RWPE1 (cell line): ENCODE measurements at regions not wholly inside any gene's neighbourhood (a gene's known extent, or its start where the extent isn't known, plus 50 kb on each side); places are given as distances from the start of the nearest gene placed in this dataset.

Experiments used
- CTCF ChIA-PET: fragments of 350-600 bp; sonication (Branson Sonifier 250); formaldehyde crosslinking; extraction: SDS; loops from one replicate; lab custom pipeline; 2021; lab: Yijun Ruan, JAX
- POLR2A ChIA-PET: fragments of 400-600 bp; formaldehyde crosslinking; extraction: SDS; loops from one replicate; lab custom pipeline; 2020; ENCODE audit warnings: antibody characterized with exemption; ENCODE audit not compliant: low non-redundant PET; lab: Yijun Ruan, JAX
- DNase-seq: peaks from one replicate; pipeline ENCODE4 v3.0.0; 2012; ENCODE audit warnings: low spot score
- H3K27ac ChIP-seq: fragments of 450-650 bp; 2 replicates; pipeline ENCODE4 v1.5.1; 2017
- TF ChIP-seq, protein P1 (sequence below): fragments of 450-650 bp; conservative IDR thresholded peaks from 2 replicates; pipeline ENCODE4 v1.5.1; 2017; ENCODE audit warnings: low read depth, mild to moderate bottlenecking

DNA sequence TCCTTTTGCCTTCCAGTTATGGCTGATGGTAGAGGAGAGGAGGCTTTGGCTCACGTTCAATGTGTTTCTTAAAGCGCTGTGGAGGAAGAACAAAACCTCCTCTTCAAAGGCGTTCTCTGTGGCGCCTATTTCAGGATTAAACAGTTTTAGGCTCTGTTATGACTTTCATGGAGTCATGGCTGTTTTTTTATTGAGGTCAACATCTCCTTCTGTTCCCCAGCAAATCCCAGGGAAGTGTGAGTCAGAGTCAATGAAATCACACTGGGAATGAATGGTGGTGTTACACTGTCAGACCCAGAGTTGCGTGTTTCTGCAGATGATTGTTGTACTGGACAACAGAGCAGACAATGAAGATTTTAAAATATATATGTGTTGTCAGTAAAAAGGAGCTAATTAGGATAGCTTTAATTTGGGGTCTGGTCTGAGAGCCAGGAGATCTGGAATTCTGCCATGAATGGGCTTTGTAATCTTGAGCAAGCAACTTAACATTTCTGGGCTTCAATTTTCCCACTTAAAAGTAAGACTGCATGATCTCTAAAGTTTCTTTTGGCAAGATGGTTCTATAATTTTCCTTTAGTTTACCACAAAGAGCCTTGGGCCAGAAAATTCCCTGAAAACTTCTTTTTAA, 240.7 kb downstream of the CSNK1G3 start:
- DNase-seq = no peak
- POLR2A ChIA-PET = no interaction called here
- CTCF ChIA-PET = no interaction called here
- TF ChIP-seq, protein P1, sequence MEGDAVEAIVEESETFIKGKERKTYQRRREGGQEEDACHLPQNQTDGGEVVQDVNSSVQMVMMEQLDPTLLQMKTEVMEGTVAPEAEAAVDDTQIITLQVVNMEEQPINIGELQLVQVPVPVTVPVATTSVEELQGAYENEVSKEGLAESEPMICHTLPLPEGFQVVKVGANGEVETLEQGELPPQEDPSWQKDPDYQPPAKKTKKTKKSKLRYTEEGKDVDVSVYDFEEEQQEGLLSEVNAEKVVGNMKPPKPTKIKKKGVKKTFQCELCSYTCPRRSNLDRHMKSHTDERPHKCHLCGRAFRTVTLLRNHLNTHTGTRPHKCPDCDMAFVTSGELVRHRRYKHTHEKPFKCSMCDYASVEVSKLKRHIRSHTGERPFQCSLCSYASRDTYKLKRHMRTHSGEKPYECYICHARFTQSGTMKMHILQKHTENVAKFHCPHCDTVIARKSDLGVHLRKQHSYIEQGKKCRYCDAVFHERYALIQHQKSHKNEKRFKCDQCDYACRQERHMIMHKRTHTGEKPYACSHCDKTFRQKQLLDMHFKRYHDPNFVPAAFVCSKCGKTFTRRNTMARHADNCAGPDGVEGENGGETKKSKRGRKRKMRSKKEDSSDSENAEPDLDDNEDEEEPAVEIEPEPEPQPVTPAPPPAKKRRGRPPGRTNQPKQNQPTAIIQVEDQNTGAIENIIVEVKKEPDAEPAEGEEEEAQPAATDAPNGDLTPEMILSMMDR = no peak
- H3K27ac ChIP-seq = no peak overlapping the region

DNA sequence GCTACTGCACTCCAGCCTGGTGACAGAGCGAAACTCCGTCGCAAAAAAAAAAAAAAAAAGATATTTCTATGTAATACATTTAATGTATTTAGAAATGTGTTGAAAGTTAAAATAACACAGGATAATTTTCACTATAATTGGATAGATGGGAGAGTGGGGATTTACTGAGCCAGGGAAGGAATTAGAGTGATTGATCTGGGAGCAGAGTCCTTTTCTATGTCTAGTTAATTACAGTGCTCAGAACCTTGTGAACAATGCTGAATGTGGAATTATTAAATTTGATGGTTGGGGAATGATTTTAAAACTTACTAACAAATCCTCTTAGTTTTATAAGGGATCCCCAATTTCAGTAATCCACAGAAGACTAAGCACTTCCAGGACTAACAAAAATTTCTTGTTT, 239.7 kb downstream of the CSNK1G3 start:
- POLR2A ChIA-PET = no interaction called here
- no peak for DNase-seq
- CTCF ChIA-PET = no interaction called here
- TF ChIP-seq, protein P1 = no peak
- no peak overlapping the region for H3K27ac ChIP-seq

DNA sequence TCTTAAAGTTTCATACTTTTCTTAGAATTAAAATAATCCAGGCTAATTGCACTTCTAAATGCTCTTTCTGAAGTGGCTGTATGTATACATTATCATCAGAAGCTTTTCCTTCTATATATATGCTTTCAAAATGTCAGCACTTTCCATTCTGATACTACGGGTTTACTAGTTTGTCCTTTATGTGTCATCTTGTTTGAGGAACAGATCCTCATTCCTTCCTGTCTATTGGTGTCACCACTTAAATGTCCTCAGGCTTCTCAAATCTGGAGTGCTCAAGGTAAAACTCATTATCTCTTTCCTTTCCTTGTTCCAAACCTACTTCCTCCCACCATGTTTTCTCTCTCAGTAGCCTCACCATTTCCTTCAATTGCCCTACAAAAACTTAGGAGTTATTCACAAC, 236.3 kb downstream of the CSNK1G3 start:
- CTCF ChIA-PET = no interaction called here
- no peak for DNase-seq
- TF ChIP-seq, protein P1 = no peak
- H3K27ac ChIP-seq = no peak overlapping the region
- POLR2A ChIA-PET = no interaction called here

DNA sequence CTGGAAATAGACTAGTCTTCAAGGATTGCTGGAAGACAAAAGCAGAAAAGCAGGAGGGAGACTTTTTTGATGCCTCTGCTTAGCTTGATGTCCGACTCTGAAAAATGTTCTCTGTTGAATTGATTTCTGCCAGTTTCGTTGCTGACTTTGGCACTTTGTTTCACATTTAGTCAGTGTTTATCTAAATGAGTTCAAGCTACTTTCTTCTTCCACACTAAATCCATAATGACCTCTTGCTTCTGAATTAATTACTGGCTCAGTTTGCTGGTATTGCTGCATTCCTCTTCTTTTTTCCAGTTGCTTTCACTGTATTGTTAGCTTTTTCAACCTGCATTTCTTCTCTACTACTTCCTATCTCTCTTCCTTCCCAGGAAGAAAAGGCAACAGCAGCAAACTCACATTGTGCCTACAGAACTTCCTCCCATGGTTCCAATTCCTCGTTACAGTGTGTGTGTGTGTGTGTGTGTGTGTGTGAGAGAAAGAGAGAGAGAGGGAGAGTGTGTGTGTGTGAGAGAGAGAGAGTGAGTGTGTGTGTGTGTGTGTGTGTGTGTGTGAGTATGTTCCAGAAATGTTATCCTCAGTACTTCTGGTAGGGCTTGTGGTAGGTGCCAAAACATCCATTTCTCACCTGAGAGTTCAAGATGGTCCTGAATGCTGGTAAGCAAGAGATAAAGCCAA, 234.8 kb downstream of the CSNK1G3 start:
- H3K27ac ChIP-seq = no peak overlapping the region
- TF ChIP-seq, protein P1 = no peak
- POLR2A ChIA-PET = no interaction called here
- CTCF ChIA-PET = no interaction called here
- no peak for DNase-seq

DNA sequence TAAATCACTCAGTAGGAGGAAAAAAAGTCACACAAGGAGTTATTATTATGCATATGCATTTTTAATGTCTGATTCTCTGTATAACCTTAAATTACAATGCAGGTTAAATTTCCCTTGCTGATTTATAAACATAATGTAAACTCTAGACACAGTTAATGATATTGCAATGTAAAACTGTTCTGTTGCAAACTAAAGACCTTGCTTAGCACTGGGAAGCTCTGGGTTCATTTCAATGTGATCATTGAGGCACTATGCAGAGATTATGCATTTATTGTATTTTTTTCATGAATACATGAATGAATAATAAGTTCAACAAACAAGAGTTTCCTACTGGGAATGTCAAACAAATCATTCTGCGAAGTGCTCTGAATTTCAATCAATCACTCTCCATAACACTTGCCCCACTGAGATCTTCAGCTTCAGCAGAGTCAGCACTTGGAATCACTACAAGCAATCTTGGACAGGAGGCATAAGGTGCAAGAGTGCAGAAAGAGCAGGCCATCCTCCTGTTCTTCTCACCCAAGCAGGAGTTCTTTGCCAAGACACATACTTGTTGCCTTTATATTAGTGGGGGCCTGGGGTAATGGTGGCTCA, 232.1 kb downstream of the CSNK1G3 start:
- CTCF ChIA-PET = no interaction called here
- H3K27ac ChIP-seq = no peak overlapping the region
- no peak for DNase-seq
- TF ChIP-seq, protein P1 = no peak
- POLR2A ChIA-PET = no interaction called here

DNA sequence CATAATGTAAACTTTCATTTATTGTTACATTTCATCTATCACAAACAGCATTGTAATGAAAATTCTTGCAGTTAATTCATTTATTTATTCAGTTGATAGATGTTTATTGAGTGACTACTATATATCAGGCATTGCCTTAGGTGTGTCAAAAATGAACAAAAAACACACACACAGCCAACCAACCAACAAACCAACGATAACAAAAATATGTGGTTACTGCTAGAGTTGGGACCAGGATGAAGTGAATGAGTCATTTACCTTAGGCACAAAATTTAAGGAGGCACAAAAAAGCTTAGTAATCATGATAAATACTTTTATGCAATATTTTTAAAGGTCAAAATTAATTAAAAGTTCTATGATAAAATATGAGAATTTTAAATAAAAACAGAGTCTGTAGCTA, 223.4 kb downstream of the CSNK1G3 start:
- CTCF ChIA-PET = interaction anchor here (0.6 kb wide), 2 partner anchors 151 to 152 kb away, joined by 3 read pairs; no protein-coding TSS in a partner anchor
- no peak overlapping the region for H3K27ac ChIP-seq
- no peak for DNase-seq
- TF ChIP-seq, protein P1 = no peak
- POLR2A ChIA-PET = no interaction called here
